Activated CD8-positive, alpha-beta memory T cell treated with anti-CD3 and anti-CD28 coated beads, Interleukin-2, amount 10 ng/mL, durations not matched to agents 7 days and 5 days (primary cell): ENCODE measurements at regions not wholly inside any gene's neighbourhood (a gene's known extent, or its start where the extent isn't known, plus 50 kb on each side); places are given as distances from the start of the nearest gene placed in this dataset.

Experiments used
- ATAC-seq: fragments of 150-1000 bp; cut with Tn5 transposase; one replicate; pipeline ENCODE4 v1.10.0; 2021; ENCODE audit warnings: moderate library complexity
- CTCF ChIA-PET: fragments of 350-600 bp; sonication (Branson Sonifier 250); formaldehyde crosslinking; loops from one replicate; lab custom pipeline; 2021; ENCODE audit warnings: antibody characterized with exemption; lab: Charles Lee
- DNase-seq: peaks from one replicate; pipeline ENCODE4 v3.0.0-alpha.2; 2020
- H3K27ac Mint-ChIP-seq: one replicate; pipeline ENCODE4 v1.8.0; 2021; ENCODE audit warnings: mild to moderate bottlenecking, mixed read lengths
- H3K27me3 Mint-ChIP-seq: one replicate; pipeline ENCODE4 v1.8.0; 2021; ENCODE audit warnings: mixed read lengths
- H3K36me3 Mint-ChIP-seq: one replicate; pipeline ENCODE4 v1.8.0; 2021; ENCODE audit warnings: mild to moderate bottlenecking, mixed read lengths
- H3K4me1 Mint-ChIP-seq: one replicate; pipeline ENCODE4 v1.8.0; 2021; ENCODE audit warnings: mixed read lengths
- H3K4me3 Mint-ChIP-seq: one replicate; pipeline ENCODE4 v1.8.0; 2021; ENCODE audit warnings: mild to moderate bottlenecking, moderate library complexity, mixed read lengths
- H3K9me3 Mint-ChIP-seq: one replicate; pipeline ENCODE4 v1.8.0; 2022; ENCODE audit warnings: low read depth, mixed read lengths

DNA sequence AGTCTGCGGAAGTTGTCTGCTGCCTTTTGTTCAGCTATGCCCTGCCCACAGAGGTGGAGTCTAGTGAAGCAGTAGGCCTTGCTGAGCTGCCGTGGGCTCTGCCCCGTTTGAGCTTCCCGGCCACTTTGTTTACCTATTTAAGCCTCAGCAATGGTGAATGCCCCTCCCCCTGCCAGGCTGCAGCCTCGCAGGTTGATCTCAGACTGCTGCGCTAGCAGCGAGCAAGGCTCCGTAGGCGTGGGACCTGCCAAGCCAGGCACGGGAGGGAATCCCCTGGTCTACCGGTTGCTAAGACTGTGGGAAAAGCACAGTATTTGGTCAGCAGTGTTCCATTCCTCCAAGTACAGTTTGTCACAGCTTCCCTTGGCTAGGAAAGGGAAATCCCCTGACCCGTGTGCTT lies 143.6 kb downstream of the DYRK2 start:
- ATAC-seq (no peak), DNase-seq (no peak)
- Mint-ChIP-seq H3K4me1 (no peaks in the 10 kb centered on the region), H3K9me3 (no peaks in the 10 kb centered on the region), H3K36me3 (peaks cover 1% of the 10 kb centered on the region), H3K27me3 (no peaks in the 10 kb centered on the region), H3K27ac (no peak overlapping the region), H3K4me3 (no peak overlapping the region)
- CTCF ChIA-PET = no interaction called here

DNA sequence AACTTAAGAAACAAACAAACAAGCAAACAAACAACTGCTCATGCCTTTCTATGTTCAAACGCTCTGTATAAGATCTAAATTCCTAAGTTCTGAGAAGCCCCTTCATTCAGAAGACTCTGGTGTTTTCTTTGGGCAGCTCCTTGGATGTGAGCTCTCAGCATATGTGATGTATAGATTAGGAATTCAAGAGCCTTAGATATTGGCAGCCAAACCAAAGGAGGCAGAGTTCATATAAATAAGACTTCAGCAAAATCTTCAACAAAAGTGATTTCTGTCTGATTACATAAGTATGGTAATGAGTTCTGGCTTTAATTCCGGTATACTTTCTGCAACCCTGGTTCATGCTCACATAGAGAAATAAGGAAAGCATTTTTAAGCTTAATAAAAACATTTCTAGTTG lies 145.6 kb downstream of the DYRK2 start:
- Mint-ChIP-seq H3K4me1 (no peaks in the 10 kb centered on the region), H3K9me3 (no peaks in the 10 kb centered on the region), H3K36me3 (peaks cover 1% of the 10 kb centered on the region), H3K27ac (no peak overlapping the region), H3K27me3 (no peaks in the 10 kb centered on the region), H3K4me3 (no peak overlapping the region)
- CTCF ChIA-PET = no interaction called here
- no peak for DNase-seq
- ATAC-seq = no peak

DNA sequence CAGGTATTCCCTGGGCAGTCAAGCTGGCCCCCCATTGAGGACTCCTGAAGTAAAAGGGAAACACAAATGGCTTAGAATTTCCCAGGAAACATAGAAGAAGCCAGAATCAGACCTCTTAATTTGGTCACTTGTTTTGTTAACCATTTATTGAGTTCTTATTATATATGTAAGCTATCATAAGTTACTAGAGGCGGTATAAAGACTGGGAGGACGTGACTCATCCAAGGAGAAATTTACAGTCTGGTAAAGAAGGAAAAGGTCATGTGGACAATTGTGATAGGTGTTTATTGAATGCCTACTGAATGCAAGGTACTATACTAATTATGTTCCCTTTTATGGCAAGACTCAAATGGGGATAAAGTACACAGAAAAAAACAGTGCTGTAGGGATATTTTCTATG lies 146.7 kb downstream of the DYRK2 start:
- H3K4me3 Mint-ChIP-seq = no peak overlapping the region
- no peaks in the 10 kb centered on the region for H3K27me3 Mint-ChIP-seq
- CTCF ChIA-PET = no interaction called here
- H3K9me3 Mint-ChIP-seq = no peaks in the 10 kb centered on the region
- peaks cover 3% of the 10 kb centered on the region for H3K36me3 Mint-ChIP-seq
- H3K27ac Mint-ChIP-seq = no peak overlapping the region
- DNase-seq (no peak), ATAC-seq (no peak)
- H3K4me1 Mint-ChIP-seq = no peaks in the 10 kb centered on the region

DNA sequence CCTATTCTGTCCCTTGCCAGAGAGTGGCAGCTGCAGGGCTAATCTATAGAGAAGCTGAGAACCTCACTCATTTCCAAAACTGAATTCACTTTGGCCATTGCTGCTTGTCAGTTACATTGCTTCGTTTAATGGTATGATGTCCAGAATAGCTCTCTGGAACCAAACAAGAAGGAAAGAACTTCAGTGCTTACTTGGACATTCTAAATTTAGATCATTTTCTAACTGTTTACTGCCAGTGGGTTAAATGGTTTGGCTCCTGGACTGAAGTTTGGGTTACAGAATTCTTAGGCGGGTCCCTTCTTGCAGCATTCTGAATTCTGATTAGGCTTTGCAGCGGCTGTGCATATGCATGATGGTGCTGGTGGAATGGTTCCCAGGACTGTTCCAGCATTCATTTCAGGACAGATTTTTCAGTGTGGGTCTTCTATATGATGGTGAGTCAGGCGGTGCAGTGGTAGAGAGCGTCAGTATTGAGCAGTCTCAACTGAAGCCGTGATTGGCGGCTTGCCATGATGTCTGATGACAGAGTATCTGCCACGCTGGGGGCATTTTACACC lies 148.7 kb downstream of the DYRK2 start:
- Mint-ChIP-seq H3K4me1 (peaks cover 2% of the 10 kb centered on the region), H3K4me3 (no peak overlapping the region), H3K36me3 (peaks cover 1% of the 10 kb centered on the region), H3K27ac (no peak overlapping the region), H3K27me3 (no peaks in the 10 kb centered on the region), H3K9me3 (no peaks in the 10 kb centered on the region)
- CTCF ChIA-PET = no interaction called here
- no peak for ATAC-seq
- DNase-seq = no peak

DNA sequence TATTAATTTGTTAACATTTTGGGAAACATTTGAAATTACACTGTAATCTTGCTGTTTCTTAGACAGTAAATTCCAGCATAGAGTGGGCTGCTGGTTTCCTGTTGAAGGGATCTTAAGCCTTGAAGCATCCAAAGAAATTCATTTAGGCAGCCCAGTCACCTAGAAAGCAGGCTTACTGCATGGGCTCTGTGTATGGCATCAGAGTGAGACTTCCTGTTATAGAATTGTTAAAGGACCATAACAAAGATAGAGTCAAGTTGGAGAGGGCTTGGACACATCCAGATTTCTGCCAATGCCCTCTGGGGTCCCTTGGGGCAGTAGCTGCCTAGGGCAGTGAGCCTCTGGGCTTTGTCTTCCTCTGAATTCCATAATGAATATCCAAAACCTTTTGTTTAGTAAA lies 149.2 kb downstream of the DYRK2 start:
- Mint-ChIP-seq H3K27me3 (no peaks in the 10 kb centered on the region), H3K4me3 (no peak overlapping the region), H3K36me3 (peaks cover 1% of the 10 kb centered on the region), H3K4me1 (peaks cover 2% of the 10 kb centered on the region), H3K27ac (no peak overlapping the region), H3K9me3 (no peaks in the 10 kb centered on the region)
- no peak for DNase-seq
- CTCF ChIA-PET = no interaction called here
- ATAC-seq = no peak

DNA sequence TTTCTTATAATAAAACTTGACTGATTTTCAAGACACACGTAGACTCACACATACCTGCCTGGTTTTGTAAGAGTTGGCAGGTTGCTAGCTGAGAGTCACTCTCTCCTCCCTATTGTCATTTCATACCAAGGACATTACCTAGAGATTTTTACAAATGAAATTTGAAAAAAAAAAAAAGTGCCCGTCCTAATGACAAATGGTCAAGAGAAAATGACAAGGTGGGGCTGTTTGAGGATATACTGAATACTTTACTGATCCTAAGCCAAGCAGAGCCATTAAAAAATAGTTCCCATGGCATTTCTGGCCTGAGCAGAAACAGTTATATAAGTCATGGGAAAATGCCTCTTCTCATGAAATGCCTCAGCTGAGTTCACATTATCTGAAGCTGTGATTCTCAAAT lies 150.2 kb downstream of the DYRK2 start:
- peaks cover 1% of the 10 kb centered on the region for H3K36me3 Mint-ChIP-seq
- no peaks in the 10 kb centered on the region for H3K9me3 Mint-ChIP-seq
- ATAC-seq = no peak
- CTCF ChIA-PET = no interaction called here
- H3K27ac Mint-ChIP-seq = no peak overlapping the region
- H3K4me1 Mint-ChIP-seq = peaks cover 2% of the 10 kb centered on the region
- no peak overlapping the region for H3K4me3 Mint-ChIP-seq
- DNase-seq = no peak
- H3K27me3 Mint-ChIP-seq = no peaks in the 10 kb centered on the region

DNA sequence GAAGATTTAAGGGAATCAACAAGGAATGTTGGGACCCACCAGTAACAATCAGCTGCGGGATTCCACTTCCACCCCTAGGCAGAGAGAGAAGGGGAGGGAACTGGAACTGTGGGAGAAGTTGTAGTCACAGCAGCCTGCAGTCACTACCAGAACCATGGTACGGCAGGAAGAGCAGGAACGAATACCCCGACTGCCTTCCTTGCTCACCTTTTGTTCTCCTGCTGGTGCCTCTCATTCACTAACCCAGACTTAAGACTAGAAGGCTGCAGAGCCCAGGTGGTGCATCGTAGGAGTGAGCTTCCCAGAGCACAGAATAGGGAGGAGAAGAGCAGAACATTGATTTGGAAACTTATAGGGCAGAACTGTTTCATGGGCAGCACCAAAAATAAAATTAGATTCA lies 154.2 kb downstream of the DYRK2 start:
- H3K4me3 Mint-ChIP-seq = no peak overlapping the region
- peaks cover 2% of the 10 kb centered on the region for H3K4me1 Mint-ChIP-seq
- H3K9me3 Mint-ChIP-seq = no peaks in the 10 kb centered on the region
- ATAC-seq = no peak
- CTCF ChIA-PET = no interaction called here
- H3K27ac Mint-ChIP-seq = no peak overlapping the region
- no peaks in the 10 kb centered on the region for H3K27me3 Mint-ChIP-seq
- DNase-seq = no peak
- peaks cover 1% of the 10 kb centered on the region for H3K36me3 Mint-ChIP-seq

DNA sequence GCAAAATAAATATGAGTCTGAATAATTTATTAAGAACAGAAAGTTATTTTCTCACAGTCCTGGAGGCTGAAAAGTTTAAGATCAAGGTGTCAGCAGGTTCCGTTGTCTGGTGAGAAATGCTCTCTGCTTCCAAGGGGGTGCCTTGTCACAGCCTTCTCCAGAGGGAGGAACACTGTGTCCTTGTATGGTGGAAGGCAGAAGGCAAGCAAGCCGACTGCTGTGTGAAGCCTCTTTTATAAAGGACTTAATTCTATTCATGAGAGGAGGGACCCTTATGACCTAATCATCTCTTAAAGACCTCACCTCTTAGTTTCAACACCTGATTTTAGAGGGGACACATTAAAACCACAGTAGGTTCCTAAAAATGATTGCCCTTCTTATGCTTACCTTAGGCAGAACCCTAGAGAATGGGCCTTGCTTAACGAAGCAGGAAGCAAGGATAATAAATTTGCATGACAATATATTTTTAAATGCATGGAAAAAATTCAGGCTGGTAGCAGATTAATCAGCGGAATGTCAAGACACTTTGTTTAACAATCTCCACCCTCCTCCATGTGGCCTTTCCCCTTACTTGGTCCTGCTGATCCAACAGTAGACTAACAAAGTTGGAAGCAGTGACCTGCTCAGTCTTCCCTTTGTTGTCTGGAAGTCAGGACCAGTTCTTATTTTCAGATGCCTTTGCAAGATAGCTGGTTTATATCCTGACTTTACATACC lies 154.9 kb downstream of the DYRK2 start:
- H3K9me3 Mint-ChIP-seq = no peaks in the 10 kb centered on the region
- no peaks in the 10 kb centered on the region for H3K27me3 Mint-ChIP-seq
- ATAC-seq (no peak), DNase-seq (no peak)
- CTCF ChIA-PET = no interaction called here
- peaks cover 2% of the 10 kb centered on the region for H3K4me1 Mint-ChIP-seq
- peaks cover 1% of the 10 kb centered on the region for H3K36me3 Mint-ChIP-seq
- no peak overlapping the region for H3K27ac Mint-ChIP-seq
- no peak overlapping the region for H3K4me3 Mint-ChIP-seq

DNA sequence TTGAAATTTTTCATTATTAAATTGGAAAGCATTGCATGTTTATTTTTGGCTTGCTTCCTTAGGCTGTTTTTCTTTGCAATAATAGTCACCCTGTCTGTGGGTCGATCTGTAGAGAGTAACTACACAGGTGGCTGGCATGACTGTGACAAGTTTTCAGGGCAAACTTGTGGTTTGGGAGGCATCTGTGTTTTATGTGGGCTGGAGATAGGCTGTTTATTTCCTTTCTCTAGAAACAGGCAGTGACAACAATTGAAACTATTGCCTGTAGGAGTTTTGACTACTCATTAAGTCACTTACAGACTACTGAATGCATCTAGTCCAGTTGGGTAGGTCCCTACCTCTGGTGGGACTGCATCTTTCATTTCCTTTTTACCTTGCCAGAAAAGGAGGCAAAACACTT lies 155.6 kb downstream of the DYRK2 start:
- CTCF ChIA-PET = no interaction called here
- Mint-ChIP-seq H3K27ac (no peak overlapping the region), H3K27me3 (no peaks in the 10 kb centered on the region)

DNA sequence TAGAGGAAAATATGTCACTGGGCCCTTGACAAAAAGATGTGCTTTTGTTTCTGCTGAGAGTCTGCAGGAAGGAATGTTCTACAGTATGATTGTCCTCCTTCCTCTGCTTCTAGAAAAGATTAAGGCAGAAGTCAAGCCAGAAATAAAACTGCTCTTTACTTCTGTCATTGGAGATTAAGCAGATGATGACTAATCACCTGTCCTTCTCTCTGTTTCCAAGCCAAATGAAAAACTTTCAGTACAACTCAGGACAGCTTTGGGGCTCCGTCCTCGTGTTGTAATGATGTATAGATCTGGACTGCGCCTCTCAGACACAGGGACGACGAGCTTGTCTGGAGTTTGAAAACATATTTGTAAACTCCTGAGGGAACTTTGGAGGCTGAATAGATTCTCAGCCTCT lies 159.3 kb downstream of the DYRK2 start:
- Mint-ChIP-seq H3K36me3 (no peaks in the 10 kb centered on the region), H3K4me1 (no peaks in the 10 kb centered on the region), H3K27me3 (no peaks in the 10 kb centered on the region), H3K27ac (no peak overlapping the region), H3K4me3 (no peak overlapping the region), H3K9me3 (no peaks in the 10 kb centered on the region)
- ATAC-seq (no peak), DNase-seq (no peak)
- CTCF ChIA-PET = no interaction called here

More for the DNA sequence above, 155.6 kb downstream of the DYRK2 start:
- no peaks in the 10 kb centered on the region for H3K9me3 Mint-ChIP-seq
- ATAC-seq = peak; percentile 75
- H3K4me3 Mint-ChIP-seq = no peak overlapping the region
- peaks cover 1% of the 10 kb centered on the region for H3K36me3 Mint-ChIP-seq
- H3K4me1 Mint-ChIP-seq = peaks cover 2% of the 10 kb centered on the region
- peak; percentile 60 for DNase-seq

DNA sequence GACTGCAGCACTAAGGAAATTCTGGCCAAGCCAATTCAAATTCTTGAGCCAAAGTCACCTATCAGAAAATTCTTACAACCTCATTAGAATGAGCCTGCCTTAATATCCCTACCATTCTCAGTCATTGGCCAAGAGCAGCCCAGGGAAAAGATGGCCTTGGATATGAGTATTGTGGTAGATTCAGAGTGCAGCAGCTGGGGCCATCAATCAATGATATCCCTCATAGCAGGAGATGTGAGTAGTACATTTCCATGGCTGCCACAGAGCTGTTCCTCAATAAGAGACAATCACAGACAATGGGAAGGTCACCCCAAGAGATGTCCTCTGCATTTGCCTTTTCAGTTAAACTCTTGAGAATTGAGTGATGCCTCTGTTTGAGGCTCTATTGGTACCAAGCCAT lies 161.6 kb downstream of the DYRK2 start:
- CTCF ChIA-PET = no interaction called here

DNA sequence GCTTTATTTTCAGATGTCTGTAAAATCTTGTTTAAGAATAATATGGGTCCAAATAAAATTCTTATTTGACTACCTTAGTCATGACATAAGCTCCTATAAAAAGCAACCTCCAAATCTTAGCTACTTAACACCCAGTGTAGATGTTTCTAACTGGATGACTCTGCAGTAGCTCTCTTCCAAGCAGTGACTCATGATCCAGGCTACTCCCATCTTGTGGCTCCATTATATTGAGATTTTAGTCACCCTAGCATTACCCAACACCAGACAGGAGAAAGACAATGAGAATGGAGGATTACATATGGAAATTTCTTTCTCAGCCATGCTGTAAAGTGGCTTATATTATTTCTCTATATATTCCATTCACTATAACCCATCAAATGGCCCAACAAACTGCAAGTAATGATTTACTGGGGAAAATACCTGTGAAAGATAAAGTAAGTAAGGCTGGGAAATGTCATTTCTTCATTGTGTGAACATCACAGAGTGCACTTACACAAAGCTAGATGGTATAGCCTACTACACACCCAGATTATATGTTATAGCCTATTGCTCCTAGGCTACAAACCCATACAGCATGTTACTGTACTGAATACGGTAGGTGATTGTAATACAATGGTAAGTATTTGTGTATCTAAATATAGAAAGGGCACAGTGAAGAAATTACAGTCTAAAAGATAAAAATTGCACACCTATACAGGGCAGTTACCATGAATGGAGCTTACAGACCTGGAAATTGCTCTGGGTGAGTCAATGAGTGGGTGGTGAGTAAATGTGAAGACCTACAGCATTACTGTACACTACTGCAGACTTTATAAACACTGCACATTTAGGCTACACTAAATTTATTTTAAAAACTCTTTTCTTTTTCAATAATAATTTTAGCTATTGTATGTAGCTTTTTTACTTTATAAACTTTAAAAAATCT lies 163.2 kb downstream of the DYRK2 start:
- Mint-ChIP-seq H3K4me1 (no peaks in the 10 kb centered on the region), H3K27ac (no peak overlapping the region), H3K9me3 (peaks cover 10% of the 10 kb centered on the region), H3K4me3 (no peak overlapping the region), H3K36me3 (peaks cover 8% of the 10 kb centered on the region), H3K27me3 (no peaks in the 10 kb centered on the region)
- ATAC-seq = no peak
- CTCF ChIA-PET = no interaction called here
- DNase-seq = no peak

More for the DNA sequence above, 161.6 kb downstream of the DYRK2 start:
- DNase-seq = no peak
- no peaks in the 10 kb centered on the region for H3K4me1 Mint-ChIP-seq
- no peaks in the 10 kb centered on the region for H3K27me3 Mint-ChIP-seq
- no peak overlapping the region for H3K27ac Mint-ChIP-seq
- peaks cover 5% of the 10 kb centered on the region for H3K9me3 Mint-ChIP-seq
- no peak for ATAC-seq
- H3K36me3 Mint-ChIP-seq = peaks cover 5% of the 10 kb centered on the region
- no peak overlapping the region for H3K4me3 Mint-ChIP-seq

DNA sequence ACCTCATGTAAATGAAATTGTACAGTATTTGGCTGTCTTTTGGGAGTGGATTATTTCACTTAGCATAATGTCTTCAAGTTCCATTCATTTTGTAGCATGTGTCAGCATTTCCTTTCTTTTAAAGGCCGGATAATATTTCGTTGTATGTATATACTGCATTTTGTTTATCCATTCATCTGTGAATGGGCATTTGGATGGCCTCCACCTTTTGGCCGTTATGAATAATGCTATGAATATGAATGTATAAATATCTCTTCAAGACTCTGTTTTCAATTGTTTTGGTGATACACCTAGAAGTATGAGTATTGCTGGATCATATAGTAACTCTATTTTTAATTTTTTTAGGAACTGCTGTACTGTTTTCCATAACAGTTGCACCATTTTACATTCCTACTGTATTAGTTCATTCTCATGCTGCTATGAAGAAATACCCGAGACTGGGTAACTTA lies 164.9 kb downstream of the DYRK2 start:
- Mint-ChIP-seq H3K4me3 (no peak overlapping the region), H3K9me3 (peaks cover 10% of the 10 kb centered on the region), H3K27ac (no peak overlapping the region), H3K4me1 (no peaks in the 10 kb centered on the region), H3K27me3 (no peaks in the 10 kb centered on the region), H3K36me3 (peaks cover 10% of the 10 kb centered on the region)
- CTCF ChIA-PET = no interaction called here
- DNase-seq (no peak), ATAC-seq (no peak)

DNA sequence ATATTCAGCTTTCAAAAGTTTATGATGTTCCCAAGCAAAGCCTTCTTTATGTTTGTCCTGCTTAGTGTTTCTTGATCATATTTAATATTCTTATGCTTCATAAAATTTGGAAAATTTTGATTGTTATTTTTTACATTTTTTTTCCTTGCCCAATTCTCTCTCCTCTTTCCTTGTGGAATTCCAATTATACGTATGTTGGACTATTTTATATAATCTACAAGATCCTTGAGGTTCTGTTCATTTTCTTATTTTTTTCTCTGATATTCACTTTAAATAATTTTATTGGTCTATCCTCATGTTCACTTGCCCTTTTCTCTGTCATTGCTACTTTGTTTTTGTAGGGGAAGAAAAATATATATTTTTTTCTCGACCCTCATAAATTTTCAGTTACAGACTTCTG lies 167.7 kb downstream of the DYRK2 start:
- H3K27ac Mint-ChIP-seq = no peak overlapping the region
- H3K9me3 Mint-ChIP-seq = peaks cover 10% of the 10 kb centered on the region
- CTCF ChIA-PET = no interaction called here
- no peaks in the 10 kb centered on the region for H3K4me1 Mint-ChIP-seq
- no peak for ATAC-seq
- H3K27me3 Mint-ChIP-seq = no peaks in the 10 kb centered on the region
- no peak for DNase-seq
- H3K4me3 Mint-ChIP-seq = no peak overlapping the region
- H3K36me3 Mint-ChIP-seq = peaks cover 11% of the 10 kb centered on the region
